ENCODE measurements at regions not wholly inside any gene's neighbourhood (a gene's known extent, or its start where the extent isn't known, plus 50 kb on each side); places are given as distances from the start of the nearest gene placed in this dataset.

- TF ChIP-seq EMX1 (CRISPR knock-in tag; IDR thresholded peaks at IDR 0.05): no peak
- no peak for TF ChIP-seq ZNF317 (CRISPR knock-in tag; IDR thresholded peaks at IDR 0.05; ENCODE audit: borderline replicate concordance, low read depth)
- TF ChIP-seq ZBTB43 (CRISPR knock-in tag; IDR thresholded peaks at IDR 0.05): no peak
- no peak for TF ChIP-seq E2F5 (CRISPR knock-in tag; IDR thresholded peaks at IDR 0.05)
- TF ChIP-seq ZNF219 (CRISPR knock-in tag; IDR thresholded peaks at IDR 0.05; ENCODE audit: borderline replicate concordance): no peak
- no peak for TF ChIP-seq E2F4 (CRISPR knock-in tag; IDR thresholded peaks at IDR 0.05; ENCODE audit: borderline replicate concordance, low read depth)
- TF ChIP-seq ZNF121 (CRISPR knock-in tag; IDR thresholded peaks at IDR 0.05): no peak
- TF ChIP-seq GABPB1 (CRISPR knock-in tag; IDR thresholded peaks at IDR 0.05): no peak
- no peak for TF ChIP-seq ZNF232 (CRISPR knock-in tag; IDR thresholded peaks at IDR 0.05)
- TF ChIP-seq HMGXB4 (CRISPR knock-in tag; IDR thresholded peaks at IDR 0.05): no peak
Observed at GRCh38 chr15:95580121-95580520, 750.4 kb upstream of the NR2F2 start (continued).

GRCh38 chr15:95581595-95581994 is 748.9 kb upstream of the NR2F2 start:
- H3K27me3 Mint-ChIP-seq (ENCODE audit: low read depth): no peaks in the 10 kb centered on the region
- no peak for ATAC-seq
- CTCF ChIA-PET: no interaction called here
- no peaks in the 10 kb centered on the region for H3K4me1 Mint-ChIP-seq
- DNase-seq (ENCODE audit: low spot score): no peak
- no peak overlapping the region for H3K4me3 Mint-ChIP-seq
- POLR2A ChIA-PET: no interaction called here
- H3K27ac Mint-ChIP-seq: no peak overlapping the region
- H3K9me3 Mint-ChIP-seq: no peaks in the 10 kb centered on the region
- H3K36me3 Mint-ChIP-seq: no peaks in the 10 kb centered on the region
- TF ChIP-seq ZNF532 (CRISPR knock-in tag; IDR thresholded peaks at IDR 0.05; ENCODE audit: borderline replicate concordance) (no peak), ATF1 (CRISPR knock-in tag; IDR thresholded peaks at IDR 0.05) (no peak), AFF4 (CRISPR knock-in tag; IDR thresholded peaks at IDR 0.05; ENCODE audit: borderline replicate concordance) (no peak), HMGXB4 (CRISPR knock-in tag; IDR thresholded peaks at IDR 0.05) (no peak), JUN (CRISPR knock-in tag; IDR thresholded peaks at IDR 0.05) (no peak), AR (CRISPR knock-in tag; IDR thresholded peaks at IDR 0.05) (no peak), SMAD4 (CRISPR knock-in tag; IDR thresholded peaks at IDR 0.05) (no peak), CREM (CRISPR knock-in tag; IDR thresholded peaks at IDR 0.05) (no peak), IRF2 (CRISPR knock-in tag; IDR thresholded peaks at IDR 0.05; ENCODE audit: borderline replicate concordance, low read depth) (no peak), TP53 (CRISPR knock-in tag; IDR thresholded peaks at IDR 0.05) (no peak)
